T-helper 1 cell treated with Interleukin-12 subunit alpha and Interleukin-12 subunit beta and Interleukin-4 antibody, amounts not matched to agents 30 μg/mL and 1 μg/mL, for 36 hours (primary cell): ENCODE measurements at regions not wholly inside any gene's neighbourhood (a gene's known extent, or its start where the extent isn't known, plus 50 kb on each side); places are given as distances from the start of the nearest gene placed in this dataset.

Source experiments
- H3K27ac Mint-ChIP-seq: one replicate; pipeline ENCODE4 v1.8.0; 2021; ENCODE audit warnings: mild to moderate bottlenecking, mixed read lengths
- H3K27me3 Mint-ChIP-seq: one replicate; pipeline ENCODE4 v1.8.0; 2021; ENCODE audit warnings: low read depth, mixed read lengths
- H3K36me3 Mint-ChIP-seq: one replicate; pipeline ENCODE4 v1.8.0; 2021; ENCODE audit warnings: low read depth, mixed read lengths
- H3K4me1 Mint-ChIP-seq: one replicate; pipeline ENCODE4 v1.8.0; 2021; ENCODE audit warnings: low read depth, mixed read lengths
- H3K4me3 Mint-ChIP-seq: one replicate; pipeline ENCODE4 v1.8.0; 2021; ENCODE audit warnings: mild to moderate bottlenecking, moderate library complexity, mixed read lengths
- H3K9me3 Mint-ChIP-seq: one replicate; pipeline ENCODE4 v1.8.0; 2021; ENCODE audit warnings: mixed read lengths

DNA sequence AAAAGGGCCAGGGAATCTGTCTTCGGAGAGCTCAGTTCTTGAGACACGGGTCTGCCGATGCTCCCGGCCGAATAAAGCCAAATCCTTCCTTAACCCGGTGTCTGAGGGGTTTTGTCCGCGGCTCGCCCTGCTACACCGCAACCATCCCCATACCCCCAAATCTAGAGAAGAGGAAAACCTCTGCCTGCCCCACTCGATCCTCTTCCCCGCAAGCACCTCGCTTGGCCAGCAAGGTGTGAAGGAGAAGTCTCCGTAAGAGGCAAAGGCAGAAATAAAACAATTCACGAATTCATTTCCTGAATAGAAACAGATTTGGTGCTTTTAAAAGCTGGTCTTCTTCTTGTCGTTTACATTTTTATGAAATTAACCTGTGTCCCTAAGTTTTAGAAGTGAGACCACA is 67.3 kb upstream of the GALNT9 start:
- H3K9me3 Mint-ChIP-seq = peaks cover 5% of the 10 kb centered on the region

DNA sequence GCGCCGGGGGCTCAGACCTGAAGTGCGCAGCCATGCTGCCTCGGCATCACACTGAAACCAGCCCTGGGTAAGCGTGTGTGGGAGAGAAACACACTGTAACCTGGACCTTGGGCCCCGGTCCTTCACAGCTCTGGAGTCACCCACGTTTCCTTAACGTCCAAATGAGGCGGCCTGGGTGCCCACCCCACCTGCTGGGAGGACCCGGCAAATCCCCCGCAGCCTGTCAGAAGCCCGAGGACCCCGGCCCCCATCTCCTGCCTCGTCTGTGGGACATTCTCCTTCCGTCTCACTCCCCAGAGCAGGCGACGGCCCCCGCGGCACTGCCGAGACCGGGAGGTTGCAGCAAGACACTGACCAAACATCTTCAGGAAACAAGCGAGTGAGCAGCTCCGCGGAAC is 66.5 kb upstream of the GALNT9 start:
- Mint-ChIP-seq H3K4me1 (no peaks in the 10 kb centered on the region), H3K36me3 (no peaks in the 10 kb centered on the region), H3K27me3 (peaks cover 5% of the 10 kb centered on the region), H3K4me3 (no peak overlapping the region), H3K27ac (no peak overlapping the region), H3K9me3 (peaks cover 5% of the 10 kb centered on the region)

More for the DNA sequence above, 67.3 kb upstream of the GALNT9 start:
- Mint-ChIP-seq H3K4me1 (no peaks in the 10 kb centered on the region), H3K27ac (no peak overlapping the region), H3K4me3 (no peak overlapping the region), H3K27me3 (peaks cover 8% of the 10 kb centered on the region), H3K36me3 (no peaks in the 10 kb centered on the region)

DNA sequence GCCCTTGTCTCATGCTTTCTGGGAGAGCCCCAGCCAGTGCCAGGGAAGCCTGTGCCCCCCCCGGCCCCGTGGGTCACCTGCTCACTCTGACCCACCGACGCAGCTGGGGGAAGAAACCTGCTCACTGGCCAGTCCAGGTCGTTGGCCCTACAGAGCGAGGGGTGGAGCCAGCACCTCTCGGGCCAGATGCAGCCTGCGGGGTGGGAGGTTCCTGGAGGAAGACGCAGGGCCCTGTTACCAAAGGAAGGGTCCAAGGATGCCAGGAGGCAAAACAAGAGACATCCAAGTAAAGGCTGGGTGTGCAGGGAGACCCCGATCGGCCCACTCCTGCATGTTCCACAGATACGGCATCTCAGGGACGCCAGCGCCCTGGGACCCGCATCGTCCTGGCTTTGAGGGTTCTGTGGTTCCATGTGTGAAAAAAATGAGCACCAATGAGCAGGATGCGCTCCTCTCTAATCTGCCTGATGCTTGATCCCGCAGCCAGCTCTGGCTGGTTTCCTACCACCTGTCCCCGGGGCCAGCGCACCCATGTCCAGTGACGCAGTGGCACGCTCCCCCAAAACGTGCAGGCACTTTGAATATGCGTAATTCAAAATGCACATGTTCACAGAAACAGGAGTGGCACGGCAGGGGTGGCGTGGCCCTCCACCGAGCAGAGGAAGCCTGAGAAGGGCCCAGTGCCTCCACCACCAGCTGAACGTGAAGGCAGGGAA is 66.0 kb upstream of the GALNT9 start:
- H3K27me3 Mint-ChIP-seq = peaks cover 3% of the 10 kb centered on the region
- peaks cover 5% of the 10 kb centered on the region for H3K9me3 Mint-ChIP-seq
- no peaks in the 10 kb centered on the region for H3K36me3 Mint-ChIP-seq
- no peak overlapping the region for H3K27ac Mint-ChIP-seq
- no peaks in the 10 kb centered on the region for H3K4me1 Mint-ChIP-seq
- H3K4me3 Mint-ChIP-seq = no peak overlapping the region

DNA sequence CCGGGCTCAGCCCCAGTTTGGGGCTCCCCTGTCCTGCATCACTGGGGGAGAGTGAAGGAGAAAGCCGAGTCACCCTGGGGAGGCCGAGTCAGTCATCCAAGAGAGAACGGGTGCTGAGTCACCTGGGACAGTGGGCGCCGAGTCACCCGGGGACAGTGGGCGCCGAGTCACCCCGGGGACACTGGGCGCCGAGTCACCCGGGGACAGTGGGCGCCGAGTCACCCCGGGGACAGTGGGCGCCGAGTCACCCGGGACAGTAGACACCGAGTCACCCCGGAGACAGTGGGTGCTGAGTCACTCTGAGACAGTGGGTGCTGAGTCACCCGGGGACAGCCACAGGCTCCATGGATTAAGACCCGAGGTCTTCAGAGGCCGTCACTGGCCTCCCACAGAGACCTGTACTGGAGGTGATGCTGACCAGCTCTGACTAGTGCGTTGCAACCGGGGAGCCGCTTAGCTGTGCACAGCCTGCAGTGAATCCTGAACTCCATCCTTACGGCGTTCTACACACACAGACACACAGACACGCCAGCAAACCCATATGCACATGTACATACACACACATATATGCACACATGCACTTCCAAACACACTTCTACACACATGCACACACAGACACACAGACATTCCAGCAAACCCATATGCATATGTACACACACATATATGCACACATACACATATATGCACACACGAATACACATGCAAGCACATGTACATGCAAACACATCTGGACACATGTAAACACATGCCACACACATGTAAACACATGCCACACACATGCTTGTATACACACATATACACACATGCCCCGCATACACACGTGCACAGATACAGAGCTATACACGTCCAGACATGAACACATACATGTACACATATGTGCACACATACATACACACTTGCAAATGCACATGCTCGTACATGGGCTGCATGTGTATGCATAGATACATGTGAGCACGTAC is 64.9 kb upstream of the GALNT9 start:
- Mint-ChIP-seq H3K27me3 (peaks cover 3% of the 10 kb centered on the region), H3K36me3 (no peaks in the 10 kb centered on the region), H3K9me3 (peaks cover 5% of the 10 kb centered on the region), H3K4me1 (no peaks in the 10 kb centered on the region), H3K27ac (no peak overlapping the region), H3K4me3 (no peak overlapping the region)

DNA sequence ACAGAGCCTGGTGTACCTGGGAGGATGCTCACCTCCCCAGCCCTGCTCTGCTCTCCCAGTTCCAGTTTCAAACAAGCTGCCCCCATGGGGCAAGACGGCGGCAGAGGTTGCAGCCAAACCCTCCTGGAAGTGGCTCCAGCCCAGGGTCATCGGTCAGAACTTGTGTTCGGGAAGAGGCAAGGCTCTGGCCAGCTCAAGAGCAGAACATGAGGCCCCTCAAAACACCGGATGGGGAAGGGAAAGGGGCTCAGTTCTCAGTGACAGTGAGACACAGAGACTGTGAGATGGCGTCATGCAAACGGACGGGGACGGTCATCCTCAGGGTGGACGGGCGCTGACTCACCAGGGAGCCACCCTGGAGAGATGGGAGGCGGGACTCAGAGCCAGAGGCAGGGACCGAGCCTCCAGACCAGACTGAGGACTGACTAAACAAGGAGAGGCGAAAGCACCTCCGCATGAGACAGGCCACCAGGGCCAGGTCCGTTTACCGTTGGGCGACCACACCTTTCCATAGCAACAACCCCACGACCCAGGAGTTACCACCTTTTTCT is 63.9 kb upstream of the GALNT9 start:
- H3K4me1 Mint-ChIP-seq = no peaks in the 10 kb centered on the region
- H3K27ac Mint-ChIP-seq = no peak overlapping the region
- H3K36me3 Mint-ChIP-seq = no peaks in the 10 kb centered on the region
- peaks cover 3% of the 10 kb centered on the region for H3K27me3 Mint-ChIP-seq
- H3K9me3 Mint-ChIP-seq = peaks cover 5% of the 10 kb centered on the region
- no peak overlapping the region for H3K4me3 Mint-ChIP-seq

DNA sequence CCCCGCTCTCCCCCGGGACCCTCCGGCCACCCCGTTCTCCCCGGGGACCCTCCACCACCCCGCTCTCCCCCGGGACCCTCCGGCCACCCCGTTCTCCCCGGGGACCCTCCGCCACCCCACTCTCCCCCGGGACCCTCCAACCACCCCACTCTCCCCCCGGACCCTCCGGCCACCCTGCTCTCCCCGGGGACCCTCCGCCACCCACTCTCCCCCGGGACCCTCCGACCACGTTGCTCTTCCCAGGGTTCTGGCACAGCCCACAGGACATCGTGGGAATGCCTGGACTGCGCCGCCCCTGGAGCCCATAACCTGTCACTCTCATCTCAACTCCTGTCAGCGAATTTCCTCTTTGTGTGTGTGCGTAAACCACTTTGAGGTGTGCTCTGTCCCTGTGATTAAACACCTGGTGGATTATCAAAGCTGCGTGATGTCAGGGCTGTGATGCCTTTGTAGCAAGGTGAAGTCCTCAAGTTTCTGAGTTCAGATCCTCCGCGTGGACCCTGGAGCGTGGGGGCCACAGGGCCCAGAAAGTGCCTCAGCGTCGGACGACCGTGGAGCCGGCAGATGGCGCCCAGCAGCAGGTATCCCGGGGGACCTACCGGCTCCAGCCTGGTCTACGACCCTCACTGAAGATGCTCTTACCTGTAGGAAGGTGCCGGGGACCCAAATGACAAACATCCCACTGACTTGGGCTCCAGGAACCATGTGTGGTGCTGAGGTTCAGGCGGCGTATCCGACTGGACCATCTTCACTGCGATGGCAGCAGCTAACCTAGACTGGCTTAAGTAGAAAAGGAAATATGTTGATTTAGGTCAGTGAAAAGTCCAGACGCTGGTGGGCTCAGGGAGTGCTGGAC is 63.2 kb upstream of the GALNT9 start:
- H3K4me1 Mint-ChIP-seq = no peaks in the 10 kb centered on the region
- peaks cover 3% of the 10 kb centered on the region for H3K27me3 Mint-ChIP-seq
- peaks cover 5% of the 10 kb centered on the region for H3K9me3 Mint-ChIP-seq
- H3K36me3 Mint-ChIP-seq = no peaks in the 10 kb centered on the region
- H3K27ac Mint-ChIP-seq = no peak overlapping the region
- no peak overlapping the region for H3K4me3 Mint-ChIP-seq

DNA sequence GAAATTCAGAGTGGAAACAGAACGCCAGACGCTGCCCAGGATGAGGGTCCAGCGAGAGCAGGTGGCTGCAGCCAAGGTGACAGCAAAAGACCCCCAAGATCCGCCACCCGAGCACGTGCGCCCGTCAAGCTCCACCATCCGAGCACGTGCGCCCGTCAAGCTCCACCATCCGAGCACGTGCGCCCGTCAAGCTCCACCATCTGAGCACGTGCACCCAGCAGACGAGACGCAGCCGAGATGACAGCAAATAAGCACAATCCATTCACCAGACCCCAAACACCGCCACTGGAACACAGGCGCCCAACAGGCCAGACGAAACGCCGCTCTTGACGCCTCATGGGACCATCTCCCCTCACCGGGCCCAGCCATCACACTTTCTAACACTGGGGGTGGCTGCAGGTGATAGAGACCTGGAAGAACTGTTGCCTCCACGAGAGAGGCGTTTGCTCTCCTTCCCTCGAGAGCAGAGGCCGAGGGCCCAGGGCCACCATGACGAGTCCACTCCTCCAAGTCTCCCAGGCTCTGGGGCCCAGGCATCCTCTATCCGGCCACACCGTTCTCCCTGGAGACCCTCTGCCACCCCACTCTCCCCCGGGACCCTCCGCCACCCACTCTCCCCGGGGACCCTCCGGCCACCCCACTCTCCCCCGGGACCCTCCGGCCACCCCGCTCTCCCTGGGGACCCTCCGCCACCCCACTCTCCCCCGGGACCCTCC is 62.1 kb upstream of the GALNT9 start:
- no peaks in the 10 kb centered on the region for H3K36me3 Mint-ChIP-seq
- no peak overlapping the region for H3K27ac Mint-ChIP-seq
- peaks cover 5% of the 10 kb centered on the region for H3K9me3 Mint-ChIP-seq
- no peaks in the 10 kb centered on the region for H3K4me1 Mint-ChIP-seq
- no peak overlapping the region for H3K4me3 Mint-ChIP-seq
- H3K27me3 Mint-ChIP-seq = peaks cover 1% of the 10 kb centered on the region

DNA sequence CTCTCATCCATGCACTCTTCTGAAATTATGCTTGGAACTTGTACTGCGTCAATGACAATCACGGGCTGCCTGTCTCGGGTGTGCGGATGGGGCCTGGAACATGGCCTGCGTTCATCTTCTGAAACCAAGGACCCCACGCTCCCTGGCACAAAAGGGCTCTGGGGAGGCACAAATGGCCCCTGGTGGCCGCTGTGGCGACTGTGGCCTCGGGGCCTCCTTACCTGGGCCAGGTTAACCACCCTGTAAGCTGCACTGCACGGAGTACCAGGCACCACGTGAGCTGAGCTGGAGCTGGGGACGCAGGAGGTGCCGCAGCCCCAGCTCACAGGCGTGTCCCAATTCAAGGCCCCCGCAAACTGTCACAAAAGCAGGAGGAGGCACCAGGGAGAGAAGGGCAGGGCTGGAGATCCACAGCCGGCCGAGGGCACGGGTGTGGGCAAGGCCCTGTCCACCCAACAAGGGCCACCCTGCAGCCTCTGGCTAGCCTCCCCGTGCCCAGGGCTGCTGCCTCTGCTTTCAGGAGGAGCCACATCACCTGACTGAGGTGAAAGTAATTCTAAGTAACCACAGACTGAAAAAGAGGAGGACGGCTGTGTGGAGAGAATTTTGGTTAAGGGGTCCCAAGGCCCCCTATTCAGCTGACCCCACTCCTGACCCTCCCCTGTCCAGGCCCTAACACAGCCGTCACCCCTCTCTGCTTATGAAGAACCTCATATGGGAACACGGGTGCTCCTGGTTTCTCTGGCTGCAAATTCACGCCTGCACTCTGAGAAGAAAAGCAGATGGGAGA is 61.1 kb upstream of the GALNT9 start:
- Mint-ChIP-seq H3K27me3 (no peaks in the 10 kb centered on the region), H3K9me3 (peaks cover 5% of the 10 kb centered on the region), H3K27ac (no peak overlapping the region), H3K36me3 (no peaks in the 10 kb centered on the region), H3K4me1 (no peaks in the 10 kb centered on the region), H3K4me3 (no peak overlapping the region)

DNA sequence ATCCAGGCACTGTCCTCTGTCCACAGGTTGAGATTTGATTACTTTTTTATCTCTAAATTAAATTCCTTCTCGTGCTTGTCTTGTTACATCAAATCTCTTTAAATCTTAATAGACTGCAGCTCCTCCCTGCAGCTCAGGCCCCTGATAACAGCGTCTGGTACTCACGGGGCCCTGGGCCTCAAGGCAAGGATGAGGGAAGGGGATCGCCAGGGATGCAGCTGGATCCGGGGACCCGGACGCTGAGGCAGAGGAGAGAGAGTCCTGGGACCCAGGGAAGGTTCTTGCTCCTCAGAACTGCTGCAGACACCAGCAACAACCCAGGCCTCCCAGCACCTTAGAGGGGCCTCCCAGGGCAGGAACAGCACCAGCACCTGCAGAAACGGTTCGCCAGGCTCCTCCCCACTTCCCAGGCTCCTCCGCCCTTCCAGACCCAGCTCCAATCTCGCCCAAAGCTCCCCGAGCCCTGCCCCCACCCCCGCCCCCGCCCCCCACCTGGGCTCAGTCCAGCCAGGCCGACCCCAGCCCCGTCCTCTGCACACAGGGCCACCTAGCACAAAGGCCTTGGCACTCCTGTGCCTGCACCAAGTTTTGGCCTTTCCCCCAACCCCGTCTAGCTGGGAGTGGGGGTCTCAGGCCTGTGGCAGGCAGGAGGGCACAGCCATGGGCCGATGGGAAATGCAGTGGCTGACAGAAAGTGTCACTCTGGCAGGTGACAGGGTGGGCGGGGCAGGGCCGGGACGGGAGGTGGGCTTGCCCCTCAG is 60.3 kb upstream of the GALNT9 start:
- Mint-ChIP-seq H3K4me1 (no peaks in the 10 kb centered on the region), H3K27me3 (no peaks in the 10 kb centered on the region), H3K27ac (no peak overlapping the region), H3K9me3 (peaks cover 5% of the 10 kb centered on the region), H3K36me3 (no peaks in the 10 kb centered on the region), H3K4me3 (no peak overlapping the region)

DNA sequence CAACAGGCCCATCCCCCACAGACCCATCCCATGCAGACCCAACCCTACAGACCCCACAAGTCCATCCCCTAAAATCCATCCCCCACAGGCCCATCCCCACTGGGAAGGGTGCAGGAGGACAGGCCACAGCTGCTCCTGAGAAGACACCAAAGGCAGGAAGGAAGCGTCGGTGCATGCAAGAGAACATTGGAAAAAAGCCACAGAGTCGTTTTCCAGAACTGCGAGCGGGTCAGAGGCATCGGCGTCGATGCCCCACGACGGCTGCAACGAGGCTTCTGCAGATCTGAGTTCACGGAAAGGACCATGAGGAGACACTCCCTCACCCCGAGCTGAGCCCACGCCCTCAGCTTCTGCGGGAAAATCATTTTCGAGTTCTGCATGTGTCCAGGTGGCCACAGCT is 59.6 kb upstream of the GALNT9 start:
- H3K4me3 Mint-ChIP-seq = no peak overlapping the region
- no peak overlapping the region for H3K27ac Mint-ChIP-seq
- H3K27me3 Mint-ChIP-seq = no peaks in the 10 kb centered on the region
- H3K36me3 Mint-ChIP-seq = no peaks in the 10 kb centered on the region
- no peaks in the 10 kb centered on the region for H3K4me1 Mint-ChIP-seq
- no peaks in the 10 kb centered on the region for H3K9me3 Mint-ChIP-seq

DNA sequence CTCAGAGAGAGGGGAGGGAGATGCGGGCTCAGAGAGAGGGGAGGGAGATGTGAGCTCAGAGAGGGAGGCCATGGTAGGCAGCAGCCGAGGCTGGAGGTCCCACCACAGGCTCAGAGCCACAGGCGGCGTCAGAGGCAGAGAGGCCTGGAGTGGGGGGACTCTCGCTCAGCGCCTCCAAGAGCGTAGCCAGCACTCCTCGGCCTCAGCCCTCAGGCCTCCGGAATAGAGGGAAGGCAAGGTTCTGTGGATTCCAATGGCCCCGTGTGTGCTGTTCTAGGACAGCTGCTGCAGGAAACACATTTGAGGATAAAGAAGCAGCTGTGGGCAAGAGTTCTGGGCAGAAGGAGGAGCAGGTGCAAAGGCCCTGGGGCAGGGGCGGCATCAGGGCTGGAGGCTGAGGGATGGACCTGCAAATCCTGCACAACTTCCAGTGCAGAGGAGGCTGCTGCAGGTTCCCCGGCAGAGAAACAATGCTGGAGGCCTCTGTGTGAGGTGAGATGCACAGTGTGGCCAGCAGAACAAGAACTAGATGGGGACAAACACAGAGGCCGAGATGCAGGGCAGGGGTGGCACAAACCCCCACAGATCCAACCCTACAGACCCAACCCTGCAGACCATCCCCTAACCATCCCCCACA is 59.1 kb upstream of the GALNT9 start:
- Mint-ChIP-seq H3K36me3 (no peaks in the 10 kb centered on the region), H3K27ac (no peak overlapping the region), H3K4me3 (no peak overlapping the region), H3K9me3 (no peaks in the 10 kb centered on the region), H3K27me3 (no peaks in the 10 kb centered on the region), H3K4me1 (no peaks in the 10 kb centered on the region)

DNA sequence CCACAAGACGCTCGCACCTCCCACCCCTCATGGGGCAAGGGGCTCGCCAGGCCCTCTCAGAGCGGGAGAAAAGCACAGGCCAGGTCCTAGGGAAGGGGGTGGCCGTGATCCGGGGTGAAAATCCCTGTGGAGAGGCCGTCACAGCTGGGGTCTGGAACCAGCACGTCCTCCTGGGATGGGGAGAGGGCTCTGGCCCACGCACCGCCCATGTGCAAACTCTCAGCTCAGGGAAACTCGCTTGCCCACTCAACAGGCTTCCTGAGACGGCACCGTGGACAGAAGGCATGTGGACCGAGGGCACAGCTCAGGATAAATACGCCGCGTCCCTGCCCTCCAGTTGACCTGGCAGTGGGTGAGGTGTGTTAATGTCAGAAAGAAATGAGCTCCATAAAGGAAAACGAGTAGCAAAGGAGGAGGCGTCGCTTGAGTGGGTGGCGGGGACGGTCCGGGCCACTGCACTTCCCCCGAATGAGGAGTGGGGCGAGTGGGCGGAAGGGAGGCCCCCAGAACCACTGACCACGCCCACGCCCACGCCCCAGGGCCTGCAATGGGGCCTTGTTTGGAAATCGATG is 57.6 kb upstream of the GALNT9 start:
- H3K27me3 Mint-ChIP-seq = no peaks in the 10 kb centered on the region
- no peaks in the 10 kb centered on the region for H3K36me3 Mint-ChIP-seq
- H3K27ac Mint-ChIP-seq = no peak overlapping the region
- H3K9me3 Mint-ChIP-seq = no peaks in the 10 kb centered on the region
- no peaks in the 10 kb centered on the region for H3K4me1 Mint-ChIP-seq
- no peak overlapping the region for H3K4me3 Mint-ChIP-seq
